SK-N-SH (cell line): ENCODE measurements at regions not wholly inside any gene's neighbourhood (a gene's known extent, or its start where the extent isn't known, plus 50 kb on each side); places are given as distances from the start of the nearest gene placed in this dataset.

Experiments used
- CTCF ChIP-seq: fragments of 200-600 bp; sonication (generic); IDR thresholded peaks from 2 replicates; pipeline ENCODE4 v1.6.1; 2017; ENCODE audit warnings: antibody characterized with exemption, mild to moderate bottlenecking, moderate library complexity
- EP300 ChIP-seq, 2 experiments: IDR thresholded peaks; 2 replicates each; pipeline versions ENCODE4 v1.4.0 to v1.6.1; 2012; ENCODE audit warnings: borderline replicate concordance in 1 of 2, low read depth in 1 of 2, low read length in 1 of 2
- EZH2phosphoT487 ChIP-seq: fragments of 200-600 bp; sonication (generic); IDR thresholded peaks from 2 replicates; pipeline ENCODE4 v1.6.1; 2017; ENCODE audit warnings: low read depth, mixed run types, mild to moderate bottlenecking, antibody characterized with exemption, moderate library complexity, borderline replicate concordance
- GABPA ChIP-seq: IDR thresholded peaks from 2 replicates; pipeline ENCODE4 v1.4.0; 2012; ENCODE audit warnings: low read depth, mild to moderate bottlenecking
- GATA2 ChIP-seq: sonication (generic); formaldehyde crosslinking; IDR thresholded peaks from 2 replicates; pipeline ENCODE4 v1.5.0; 2020; ENCODE audit warnings: mild to moderate bottlenecking, missing genetic modification reagents
- MAX ChIP-seq: IDR thresholded peaks from 2 replicates; pipeline ENCODE4 v1.4.0; 2012; ENCODE audit warnings: low read depth
- RCOR1 ChIP-seq: fragments of 150-350 bp; IDR thresholded peaks from 2 replicates; pipeline ENCODE4 v1.6.1; 2017; ENCODE audit warnings: antibody characterized with exemption, low read length
- RFX5 ChIP-seq: IDR thresholded peaks from 2 replicates; pipeline ENCODE4 v1.6.1; 2012; ENCODE audit warnings: mild to moderate bottlenecking, improper control_type of control experiment, low read length
- SIN3A ChIP-seq: IDR thresholded peaks from 2 replicates; pipeline ENCODE4 v1.6.1; 2012; ENCODE audit warnings: low read depth, mild to moderate bottlenecking, low read length, moderate library complexity, borderline replicate concordance
- TF ChIP-seq, protein P1 (sequence below): IDR thresholded peaks from 2 replicates; pipeline ENCODE4 v1.6.1; 2012; ENCODE audit warnings: mild to moderate bottlenecking, low read depth, low read length, moderate library complexity

- TF ChIP-seq, protein P1, sequence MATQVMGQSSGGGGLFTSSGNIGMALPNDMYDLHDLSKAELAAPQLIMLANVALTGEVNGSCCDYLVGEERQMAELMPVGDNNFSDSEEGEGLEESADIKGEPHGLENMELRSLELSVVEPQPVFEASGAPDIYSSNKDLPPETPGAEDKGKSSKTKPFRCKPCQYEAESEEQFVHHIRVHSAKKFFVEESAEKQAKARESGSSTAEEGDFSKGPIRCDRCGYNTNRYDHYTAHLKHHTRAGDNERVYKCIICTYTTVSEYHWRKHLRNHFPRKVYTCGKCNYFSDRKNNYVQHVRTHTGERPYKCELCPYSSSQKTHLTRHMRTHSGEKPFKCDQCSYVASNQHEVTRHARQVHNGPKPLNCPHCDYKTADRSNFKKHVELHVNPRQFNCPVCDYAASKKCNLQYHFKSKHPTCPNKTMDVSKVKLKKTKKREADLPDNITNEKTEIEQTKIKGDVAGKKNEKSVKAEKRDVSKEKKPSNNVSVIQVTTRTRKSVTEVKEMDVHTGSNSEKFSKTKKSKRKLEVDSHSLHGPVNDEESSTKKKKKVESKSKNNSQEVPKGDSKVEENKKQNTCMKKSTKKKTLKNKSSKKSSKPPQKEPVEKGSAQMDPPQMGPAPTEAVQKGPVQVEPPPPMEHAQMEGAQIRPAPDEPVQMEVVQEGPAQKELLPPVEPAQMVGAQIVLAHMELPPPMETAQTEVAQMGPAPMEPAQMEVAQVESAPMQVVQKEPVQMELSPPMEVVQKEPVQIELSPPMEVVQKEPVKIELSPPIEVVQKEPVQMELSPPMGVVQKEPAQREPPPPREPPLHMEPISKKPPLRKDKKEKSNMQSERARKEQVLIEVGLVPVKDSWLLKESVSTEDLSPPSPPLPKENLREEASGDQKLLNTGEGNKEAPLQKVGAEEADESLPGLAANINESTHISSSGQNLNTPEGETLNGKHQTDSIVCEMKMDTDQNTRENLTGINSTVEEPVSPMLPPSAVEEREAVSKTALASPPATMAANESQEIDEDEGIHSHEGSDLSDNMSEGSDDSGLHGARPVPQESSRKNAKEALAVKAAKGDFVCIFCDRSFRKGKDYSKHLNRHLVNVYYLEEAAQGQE = no peak
- TF ChIP-seq CTCF (no peak), SIN3A (no peak), GABPA (no peak), GATA2 (no peak), EZH2phosphoT487 (no peak), MAX (no peak), RCOR1 (no peak), RFX5 (no peak), EP300 (IDR thresholded peaks at IDR 0.05; ENCODE audit: borderline replicate concordance in 1 of 2, low read depth in 1 of 2, low read length in 1 of 2) (no peak)
These were observed 206.0 kb downstream of the SPP2 start for GRCh38 chr2:234256516-234256915.
